ENCODE measurements at regions not wholly inside any gene's neighbourhood (a gene's known extent, or its start where the extent isn't known, plus 50 kb on each side); places are given as distances from the start of the nearest gene placed in this dataset.

DNA sequence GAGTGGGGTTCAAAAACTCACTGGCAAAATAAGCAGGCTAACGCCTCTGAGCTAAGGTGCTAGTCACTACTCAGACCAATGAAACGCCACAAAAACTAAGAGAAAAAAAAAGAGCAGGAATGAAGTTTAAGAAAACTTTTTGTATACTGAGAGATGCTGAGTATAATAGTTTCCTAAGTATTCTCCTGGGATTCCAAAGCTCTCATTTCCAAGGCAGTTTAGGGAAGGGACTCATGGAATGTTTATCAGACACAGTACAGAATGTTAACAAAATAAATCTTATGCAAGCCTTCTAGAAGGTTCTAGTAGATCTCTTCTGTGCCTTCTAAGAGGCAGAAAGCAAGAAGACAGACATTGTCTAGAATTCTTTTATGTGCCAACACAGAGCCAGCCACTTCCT lies 361.9 kb downstream of the MTRR start:
- Histone ChIP-seq H3K27me3 (ENCODE audit: control insufficient read depth, insufficient read depth, low read length) (no peaks in the 10 kb centered on the region), H3K36me3 (ENCODE audit: control insufficient read depth, insufficient read depth, low read length) (no peaks in the 10 kb centered on the region), H3K4me3 (ENCODE audit: low read length) (no peak overlapping the region), H3K9me3 (replicated peaks; ENCODE audit: control insufficient read depth, low read depth, low read length) (no peaks in the 10 kb centered on the region), H3K4me1 (ENCODE audit: control insufficient read depth, insufficient read depth, low read length) (no peaks in the 10 kb centered on the region), H3K27ac (ENCODE audit: low read length) (no peak overlapping the region)
- no CpG with 5 or more reads among the region's 2 CpGs for WGBS (ENCODE audit: insufficient coverage)
- DNase-seq, result peak; percentile 65

- Histone ChIP-seq H3K27me3 (ENCODE audit: control insufficient read depth, insufficient read depth, low read length) (peaks cover 2% of the 10 kb centered on the region), H3K36me3 (ENCODE audit: control insufficient read depth, insufficient read depth, low read length) (no peaks in the 10 kb centered on the region), H3K9me3 (replicated peaks; ENCODE audit: control insufficient read depth, low read depth, low read length) (no peaks in the 10 kb centered on the region), H3K4me3 (ENCODE audit: low read length) (no peak overlapping the region), H3K27ac (ENCODE audit: low read length) (no peak overlapping the region), H3K4me1 (ENCODE audit: control insufficient read depth, insufficient read depth, low read length) (no peaks in the 10 kb centered on the region)
- DNase-seq, result no peak
These were observed 364.5 kb downstream of the MTRR start for GRCh38 chr5:8233479-8233878.

DNA sequence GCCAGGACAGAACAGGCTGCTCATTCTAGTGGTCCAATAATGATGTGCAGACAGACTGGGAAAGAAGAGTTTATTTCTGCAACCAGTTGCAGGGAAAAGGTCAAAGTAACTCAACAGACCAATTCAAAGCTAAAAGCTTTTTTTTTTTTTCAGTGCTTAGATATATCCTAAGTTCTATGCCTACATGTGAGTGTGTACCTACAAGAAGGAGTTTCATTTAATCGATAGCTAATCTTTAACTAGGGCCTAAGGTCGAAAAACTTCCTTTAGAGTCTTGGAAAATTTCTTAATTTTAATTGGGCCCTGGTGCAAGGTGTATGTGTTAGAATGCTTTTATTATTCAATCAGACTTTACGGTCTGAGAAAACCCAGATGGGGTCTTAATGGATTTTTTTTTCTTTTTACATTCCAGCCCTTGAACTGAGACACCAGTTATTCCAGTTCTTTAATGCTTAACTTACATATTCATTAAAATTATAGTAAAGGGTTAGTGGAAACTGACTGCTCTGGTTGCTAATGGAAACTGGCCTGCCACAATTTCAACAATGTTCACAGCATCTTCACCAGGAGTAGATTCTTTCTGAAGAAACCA lies 365.3 kb downstream of the MTRR start:
- WGBS (ENCODE audit: insufficient coverage), result no CpG with 5 or more reads among the region's 3 CpGs

DNA sequence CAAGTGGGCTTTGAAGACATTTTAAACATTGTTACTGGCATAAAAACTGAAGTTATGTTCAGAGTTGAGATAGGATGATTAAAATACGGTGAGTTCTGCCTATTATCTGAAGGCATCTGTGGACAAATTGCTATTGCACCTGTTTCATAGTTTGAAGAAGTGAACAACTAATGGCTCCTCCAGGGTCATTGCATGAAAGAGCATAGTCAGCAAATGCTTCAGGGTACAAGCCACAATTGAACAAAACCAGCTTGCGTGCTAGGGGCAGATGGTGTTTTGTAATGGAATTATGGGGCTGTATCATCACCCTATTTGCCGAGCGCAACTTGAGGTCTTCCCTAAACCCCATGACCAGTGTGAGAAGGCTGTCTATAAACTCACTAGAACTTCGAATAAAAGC lies 369.1 kb downstream of the MTRR start:
- 71% methylated on average over 1 of the region's 5 CpGs for WGBS (ENCODE audit: insufficient coverage)
- Histone ChIP-seq H3K27me3 (ENCODE audit: control insufficient read depth, insufficient read depth, low read length) (peaks cover 2% of the 10 kb centered on the region), H3K4me1 (ENCODE audit: control insufficient read depth, insufficient read depth, low read length) (peaks cover 2% of the 10 kb centered on the region), H3K36me3 (ENCODE audit: control insufficient read depth, insufficient read depth, low read length) (no peaks in the 10 kb centered on the region), H3K9me3 (replicated peaks; ENCODE audit: control insufficient read depth, low read depth, low read length) (no peaks in the 10 kb centered on the region), H3K4me3 (ENCODE audit: low read length) (no peak overlapping the region), H3K27ac (ENCODE audit: low read length) (no peak overlapping the region)
- DNase-seq, result no peak

More for the DNA sequence above, 365.3 kb downstream of the MTRR start:
- DNase-seq, result no peak
- H3K27ac ChIP-seq (ENCODE audit: low read length), result no peak overlapping the region
- no peaks in the 10 kb centered on the region for H3K9me3 ChIP-seq (replicated peaks; ENCODE audit: control insufficient read depth, low read depth, low read length)
- H3K36me3 ChIP-seq (ENCODE audit: control insufficient read depth, insufficient read depth, low read length), result no peaks in the 10 kb centered on the region
- H3K4me3 ChIP-seq (ENCODE audit: low read length), result no peak overlapping the region
- no peaks in the 10 kb centered on the region for H3K4me1 ChIP-seq (ENCODE audit: control insufficient read depth, insufficient read depth, low read length)
- peaks cover 2% of the 10 kb centered on the region for H3K27me3 ChIP-seq (ENCODE audit: control insufficient read depth, insufficient read depth, low read length)

- Histone ChIP-seq H3K27me3 (ENCODE audit: control insufficient read depth, insufficient read depth, low read length) (peaks cover 2% of the 10 kb centered on the region), H3K36me3 (ENCODE audit: control insufficient read depth, insufficient read depth, low read length) (no peaks in the 10 kb centered on the region), H3K9me3 (replicated peaks; ENCODE audit: control insufficient read depth, low read depth, low read length) (peaks cover under 1% of the 10 kb centered on the region), H3K4me3 (ENCODE audit: low read length) (no peak overlapping the region), H3K4me1 (ENCODE audit: control insufficient read depth, insufficient read depth, low read length) (peaks cover 2% of the 10 kb centered on the region), H3K27ac (ENCODE audit: low read length) (no peak overlapping the region)
- WGBS (ENCODE audit: insufficient coverage), result 26% methylated on average over 3 of the region's 5 CpGs
- peak; percentile 81 for DNase-seq
These were observed 370.2 kb downstream of the MTRR start for GRCh38 chr5:8239198-8239597.

DNA sequence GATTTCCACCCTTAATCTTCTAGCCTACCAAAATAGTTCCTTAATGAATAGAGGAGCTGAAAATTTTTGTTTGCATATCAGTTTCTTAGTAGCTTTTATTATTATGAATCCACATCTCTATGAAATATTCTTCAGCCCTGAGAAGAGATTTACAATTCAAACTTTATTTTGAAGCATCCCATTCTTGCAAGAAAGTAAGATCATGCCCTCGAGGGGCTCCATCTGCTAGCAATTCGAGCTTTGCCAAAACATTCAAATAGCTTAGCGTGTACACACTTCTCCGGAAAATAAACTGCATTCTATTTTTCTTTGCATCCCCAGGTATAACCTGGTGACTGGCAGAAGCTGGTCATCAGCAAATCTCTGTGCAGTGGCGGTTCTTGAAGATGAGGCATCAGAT lies 370.7 kb downstream of the MTRR start:
- peaks cover 2% of the 10 kb centered on the region for H3K27me3 ChIP-seq (ENCODE audit: control insufficient read depth, insufficient read depth, low read length)
- peaks cover 2% of the 10 kb centered on the region for H3K9me3 ChIP-seq (replicated peaks; ENCODE audit: control insufficient read depth, low read depth, low read length)
- DNase-seq, result peak; percentile 48
- H3K4me1 ChIP-seq (ENCODE audit: control insufficient read depth, insufficient read depth, low read length), result peaks cover 2% of the 10 kb centered on the region
- no peak overlapping the region for H3K27ac ChIP-seq (ENCODE audit: low read length)
- no peak overlapping the region for H3K4me3 ChIP-seq (ENCODE audit: low read length)
- no peaks in the 10 kb centered on the region for H3K36me3 ChIP-seq (ENCODE audit: control insufficient read depth, insufficient read depth, low read length)
- WGBS (ENCODE audit: insufficient coverage), result 14% methylated on average over 3 of the region's 5 CpGs

DNA sequence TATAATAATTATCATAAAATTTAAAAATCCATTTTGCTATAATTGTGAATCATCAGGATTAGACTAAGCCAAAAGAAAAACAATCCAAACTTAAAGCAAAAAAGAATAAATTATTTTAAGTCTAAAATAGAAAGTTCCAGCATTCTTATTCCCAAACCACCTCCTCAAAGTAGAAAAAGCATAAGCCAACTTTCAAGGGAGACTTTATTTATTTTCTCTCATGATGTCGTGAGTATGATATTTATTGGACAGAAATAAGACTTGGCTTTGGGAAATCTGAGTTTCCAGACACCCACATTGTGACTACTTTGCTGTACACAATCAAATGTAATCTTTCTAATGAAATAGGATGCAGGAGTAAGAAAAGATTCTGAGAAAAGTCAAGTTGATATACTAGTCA lies 372.1 kb downstream of the MTRR start:
- Histone ChIP-seq H3K36me3 (ENCODE audit: control insufficient read depth, insufficient read depth, low read length) (no peaks in the 10 kb centered on the region), H3K9me3 (replicated peaks; ENCODE audit: control insufficient read depth, low read depth, low read length) (peaks cover 2% of the 10 kb centered on the region), H3K27me3 (ENCODE audit: control insufficient read depth, insufficient read depth, low read length) (peaks cover 2% of the 10 kb centered on the region), H3K4me1 (ENCODE audit: control insufficient read depth, insufficient read depth, low read length) (peaks cover 2% of the 10 kb centered on the region), H3K27ac (ENCODE audit: low read length) (no peak overlapping the region), H3K4me3 (ENCODE audit: low read length) (no peak overlapping the region)
- peak; percentile 81 for DNase-seq
- WGBS (ENCODE audit: insufficient coverage), result no CpG with 5 or more reads among the region's 1 CpG

- DNase-seq, result no peak
- Histone ChIP-seq H3K9me3 (replicated peaks; ENCODE audit: control insufficient read depth, low read depth, low read length) (peaks cover 2% of the 10 kb centered on the region), H3K4me1 (ENCODE audit: control insufficient read depth, insufficient read depth, low read length) (peaks cover 2% of the 10 kb centered on the region), H3K4me3 (ENCODE audit: low read length) (no peak overlapping the region), H3K36me3 (ENCODE audit: control insufficient read depth, insufficient read depth, low read length) (no peaks in the 10 kb centered on the region), H3K27me3 (ENCODE audit: control insufficient read depth, insufficient read depth, low read length) (peaks cover 2% of the 10 kb centered on the region), H3K27ac (ENCODE audit: low read length) (no peak overlapping the region)
- no CpG with 5 or more reads among the region's 3 CpGs for WGBS (ENCODE audit: insufficient coverage)
These were observed 372.6 kb downstream of the MTRR start for GRCh38 chr5:8241558-8241957.

GRCh38 chr5:8247049-8247899 lies 378.3 kb downstream of the MTRR start:
- Histone ChIP-seq H3K4me3 (ENCODE audit: low read length) (no peak overlapping the region), H3K4me1 (ENCODE audit: control insufficient read depth, insufficient read depth, low read length) (no peaks in the 10 kb centered on the region), H3K27me3 (ENCODE audit: control insufficient read depth, insufficient read depth, low read length) (no peaks in the 10 kb centered on the region), H3K9me3 (replicated peaks; ENCODE audit: control insufficient read depth, low read depth, low read length) (peaks cover 2% of the 10 kb centered on the region), H3K36me3 (ENCODE audit: control insufficient read depth, insufficient read depth, low read length) (no peaks in the 10 kb centered on the region), H3K27ac (ENCODE audit: low read length) (peak overlapping the region; percentile 10)
- DNase-seq, result peak; percentile 61
- no CpG with 5 or more reads among the region's 8 CpGs for WGBS (ENCODE audit: insufficient coverage)

- no peak for DNase-seq
- H3K9me3 ChIP-seq (replicated peaks; ENCODE audit: control insufficient read depth, low read depth, low read length), result no peaks in the 10 kb centered on the region
- H3K27ac ChIP-seq (ENCODE audit: low read length), result no peak overlapping the region
- H3K4me3 ChIP-seq (ENCODE audit: low read length), result no peak overlapping the region
- no peaks in the 10 kb centered on the region for H3K27me3 ChIP-seq (ENCODE audit: control insufficient read depth, insufficient read depth, low read length)
- no peaks in the 10 kb centered on the region for H3K4me1 ChIP-seq (ENCODE audit: control insufficient read depth, insufficient read depth, low read length)
- no peaks in the 10 kb centered on the region for H3K36me3 ChIP-seq (ENCODE audit: control insufficient read depth, insufficient read depth, low read length)
These were observed 384.4 kb downstream of the MTRR start for GRCh38 chr5:8253376-8253775.

Data from muscle of leg (tissue), 3 donors.